Hepatic stellate cell (primary cell): ENCODE measurements at regions not wholly inside any gene's neighbourhood (a gene's known extent, or its start where the extent isn't known, plus 50 kb on each side); places are given as distances from the start of the nearest gene placed in this dataset.
"Not testable (repeated sequence)": the region's sequence is repeated elsewhere in the genome, so short reads cannot be mapped to it uniquely, and the experiment has no call there.

ENCODE experiments used
- DNase-seq: peaks from one replicate; pipeline ENCODE4 v3.0.0; 2011; ENCODE audit warnings: low spot score

GRCh38 chr12:105481392-105482300 lies 151.2 kb downstream of the C12orf75 start:
- no peak for DNase-seq

GRCh38 chr12:105482951-105483350 lies 152.5 kb downstream of the C12orf75 start:
- DNase-seq = no peak

- no peak for DNase-seq
Observed at GRCh38 chr12:105483691-105484090, 153.2 kb downstream of the C12orf75 start.

GRCh38 chr12:105485321-105485910 lies 154.9 kb downstream of the C12orf75 start:
- no peak for DNase-seq

- no peak for DNase-seq
Observed at GRCh38 chr12:105485921-105486320, 155.4 kb downstream of the C12orf75 start.

GRCh38 chr12:105487963-105488362 lies 157.5 kb downstream of the C12orf75 start:
- no peak for DNase-seq

DNA sequence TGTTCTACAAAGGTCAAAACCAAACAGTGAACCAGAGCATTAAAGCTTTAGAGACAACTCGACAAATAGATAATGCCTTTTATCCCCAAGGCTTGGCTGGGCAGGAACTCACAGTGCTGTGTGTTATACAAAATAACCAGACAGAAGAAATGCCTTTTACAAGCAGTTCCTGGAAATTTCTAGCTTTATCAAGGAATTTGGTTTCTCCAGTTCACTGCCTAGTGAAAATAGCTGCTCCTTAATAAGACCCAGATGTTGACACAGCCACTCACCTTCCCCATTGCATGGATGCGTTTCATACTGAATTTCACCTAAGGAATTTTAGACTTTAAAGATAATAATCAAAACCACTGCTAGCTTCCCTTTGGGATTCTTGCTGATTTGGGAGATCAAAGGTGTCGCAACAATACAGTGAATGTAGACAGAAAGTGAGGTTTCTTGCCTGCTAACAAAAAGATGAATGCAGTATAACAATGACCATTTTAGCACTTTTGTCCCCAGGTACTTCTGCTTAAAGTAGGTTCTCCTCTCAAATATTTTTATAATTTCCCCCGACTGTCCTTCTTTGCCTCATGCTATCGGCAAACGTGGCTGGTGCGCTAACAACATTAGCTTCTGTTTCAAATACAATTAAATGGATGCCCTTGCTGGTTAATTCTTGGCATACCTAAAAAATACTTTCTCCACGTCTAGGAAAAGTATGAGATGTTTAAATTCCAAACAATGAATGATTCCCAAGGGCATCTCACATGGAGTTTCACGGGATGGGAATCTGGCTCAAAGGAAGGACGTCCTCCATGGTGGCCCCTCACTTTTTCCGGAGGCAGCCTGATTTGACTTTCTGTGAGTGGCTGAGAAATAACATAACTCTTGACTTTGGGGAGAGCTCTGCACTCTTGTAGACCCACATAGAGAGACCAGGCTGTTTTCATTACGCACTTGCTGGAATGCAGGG lies 162.4 kb downstream of the C12orf75 start:
- no peak for DNase-seq

DNA sequence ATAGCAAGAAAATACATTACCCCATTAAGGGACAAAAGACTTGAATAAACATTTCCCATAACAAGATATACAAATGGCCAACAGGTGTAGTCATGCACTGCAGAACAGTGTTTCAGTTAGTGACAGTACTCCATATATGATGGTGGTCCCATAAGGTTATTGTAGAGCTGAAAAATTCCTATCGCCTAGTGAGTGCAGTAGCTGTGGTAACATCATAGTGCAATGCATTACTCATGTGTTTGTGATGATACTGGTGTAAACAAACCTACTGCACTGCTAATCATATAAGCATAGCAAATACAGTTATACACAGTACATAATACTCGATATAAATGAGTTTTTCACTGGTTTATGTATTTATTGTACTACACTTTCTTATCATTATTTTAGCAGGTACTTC lies 168.7 kb downstream of the C12orf75 start:
- DNase-seq = no peak

DNA sequence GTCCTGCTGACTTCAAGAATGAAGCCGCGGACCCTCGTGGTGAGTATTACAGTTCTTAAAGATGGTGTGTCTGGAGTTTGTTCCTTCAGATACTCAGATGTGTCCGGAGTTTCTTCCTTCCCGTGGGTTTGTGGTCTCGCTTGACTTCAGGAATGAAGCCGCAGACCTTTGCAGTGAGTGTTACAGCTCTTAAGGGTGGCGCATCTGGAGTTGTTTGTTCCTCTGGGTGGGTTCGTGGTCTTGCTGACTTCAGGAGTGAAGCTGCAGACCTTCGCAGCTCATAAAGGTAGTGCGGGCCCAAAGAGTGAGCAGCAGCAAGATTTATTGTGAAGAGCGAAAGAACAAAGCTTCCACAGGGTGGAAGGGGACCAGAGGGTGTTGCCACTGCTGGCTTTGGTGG lies 170.2 kb downstream of the C12orf75 start:
- DNase-seq = not testable (repeated sequence)

DNA sequence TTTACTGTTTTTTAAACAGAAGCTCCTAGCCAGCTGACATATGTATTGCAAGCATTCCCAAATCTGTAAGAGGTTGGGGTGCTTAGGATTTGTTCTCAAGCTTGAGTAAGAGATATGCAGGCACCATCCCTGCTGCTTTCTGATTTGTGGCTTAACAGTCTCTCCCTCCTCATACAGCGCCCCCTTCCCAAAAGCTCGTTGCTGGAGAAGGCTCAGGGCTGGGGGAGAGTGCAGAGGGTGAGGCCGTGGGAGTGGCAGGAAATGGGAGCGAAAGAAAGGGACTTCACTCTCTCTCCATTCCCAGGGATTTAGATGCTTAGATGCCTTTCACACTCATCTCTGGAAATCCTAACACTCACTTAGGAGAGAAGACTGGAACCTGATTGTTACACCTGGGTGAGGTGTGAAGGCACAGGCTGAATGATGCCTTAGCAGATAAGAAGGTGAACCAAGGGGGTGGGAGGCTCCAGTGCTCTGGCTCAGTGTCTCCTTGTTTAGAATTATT lies 172.0 kb downstream of the C12orf75 start:
- DNase-seq = no peak

GRCh38 chr12:105503619-105504018 lies 173.1 kb downstream of the C12orf75 start:
- DNase-seq = no peak

- DNase-seq = no peak
Observed at GRCh38 chr12:105504286-105504685, 173.8 kb downstream of the C12orf75 start.

- no peak for DNase-seq
Observed at GRCh38 chr12:105506678-105507310, 176.3 kb downstream of the C12orf75 start.

DNA sequence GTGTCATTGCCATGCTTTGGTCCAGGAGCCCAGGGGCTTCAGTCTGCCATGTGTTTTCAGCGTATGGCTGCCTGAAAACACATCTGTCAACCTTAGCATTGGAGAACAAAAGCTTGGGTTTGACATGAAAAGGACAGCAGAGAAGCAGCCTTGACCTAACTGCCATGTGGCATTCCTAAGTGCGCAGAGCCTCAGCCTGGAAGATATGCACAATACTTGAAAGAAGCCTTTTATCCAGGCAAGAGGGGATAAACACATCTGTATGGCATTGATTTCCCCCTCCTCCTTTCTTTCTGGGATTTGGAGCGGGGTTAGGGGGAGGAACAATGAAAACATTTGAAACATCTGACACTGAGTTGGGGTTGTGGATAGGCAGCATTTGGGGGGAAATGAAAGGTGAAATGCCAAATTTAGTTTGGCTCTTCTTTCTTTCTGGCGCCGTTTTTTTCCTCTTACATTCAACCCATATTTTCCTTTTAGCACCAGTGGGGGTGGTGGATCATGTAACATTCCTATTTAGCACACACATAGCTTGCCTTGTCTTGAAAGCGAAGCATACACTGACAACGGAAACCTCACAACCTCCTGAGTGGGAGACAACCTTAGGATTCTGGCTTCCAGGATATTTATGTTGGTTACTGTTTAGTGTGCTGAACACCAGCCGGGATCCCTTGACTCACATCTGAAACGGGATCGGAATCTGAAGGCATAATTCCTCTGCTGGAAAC lies 177.0 kb downstream of the C12orf75 start:
- no peak for DNase-seq

- no peak for DNase-seq
Observed at GRCh38 chr12:105508096-105508495, 177.6 kb downstream of the C12orf75 start.

- DNase-seq = no peak
Observed at GRCh38 chr12:105510526-105510925, 180.0 kb downstream of the C12orf75 start.

DNA sequence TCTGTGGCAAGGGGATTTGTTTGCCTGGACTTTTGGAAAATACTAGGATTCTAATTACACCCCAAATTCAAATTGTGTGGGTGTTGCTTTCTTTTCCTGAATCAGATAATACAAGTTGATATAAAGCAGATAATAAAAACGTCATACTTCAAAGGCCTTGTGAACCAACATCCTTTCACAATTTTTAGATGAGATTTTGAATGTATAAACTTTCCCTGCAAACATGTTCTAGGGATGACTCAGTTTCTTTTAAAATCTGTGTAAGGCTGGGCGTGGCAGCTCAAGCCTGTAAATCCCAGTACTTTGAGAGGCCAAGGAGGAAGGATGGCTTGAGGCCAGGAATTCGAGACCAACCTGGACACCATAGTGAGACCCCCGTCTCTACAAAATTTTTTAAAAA lies 182.4 kb downstream of the C12orf75 start:
- DNase-seq = not testable (repeated sequence)

GRCh38 chr12:105522166-105522825 lies 191.8 kb downstream of the C12orf75 start:
- peak; percentile 56 for DNase-seq

- peak; percentile 75 for DNase-seq
Observed at GRCh38 chr12:105523164-105524057, 192.9 kb downstream of the C12orf75 start.
